CD4-positive, alpha-beta T cell (primary cell): ENCODE measurements at regions not wholly inside any gene's neighbourhood (a gene's known extent, or its start where the extent isn't known, plus 50 kb on each side); places are given as distances from the start of the nearest gene placed in this dataset.
A peak's percentile ranks its signal among the peaks of the same experiment; 100 is the strongest.

Source experiments
- ATAC-seq: fragments of 200-7000 bp; cut with Tn5 transposase; one replicate; pipeline ENCODE4 v1.10.0; 2022; ENCODE audit warnings: mild to moderate bottlenecking; ENCODE audit not compliant: poor library complexity
- CTCF ChIA-PET: fragments of 350-600 bp; sonication (Branson Sonifier 250); formaldehyde crosslinking; loops from one replicate; lab custom pipeline; 2021; ENCODE audit warnings: antibody characterized with exemption, inconsistent platforms; lab: Charles Lee
- POLR2A ChIA-PET: fragments of 350-600 bp; sonication (Branson Sonifier 250); formaldehyde crosslinking; loops from one replicate; lab custom pipeline; 2021; ENCODE audit warnings: antibody characterized with exemption, inconsistent platforms; lab: Charles Lee
- DNase-seq, 14 experiments: peaks; one replicate each; pipeline ENCODE4 v3.0.0-alpha.2; 2013 to 2020; ENCODE audit warnings: mixed read lengths in 2 of 14
- H3K27ac ChIP-seq, 2 donors: one replicate each; pipeline versions ENCODE4 v1.5.1 to v1.7.0; 2013; ENCODE audit warnings: low read length in 2 of 2, low read depth in 1 of 2, mild to moderate bottlenecking in 1 of 2
- H3K27me3 ChIP-seq, 2 experiments: 1 replicate in 1 of 2; 2 replicates in 1 of 2; pipeline versions ENCODE4 v1.6.1 to v1.7.0; 2013; ENCODE audit warnings: low read length in 2 of 2, control low read depth in 1 of 2, mild to moderate bottlenecking in 1 of 2, moderate library complexity in 1 of 2; ENCODE audit not compliant: insufficient read depth in 2 of 2, control insufficient read depth in 1 of 2
- H3K36me3 ChIP-seq: one replicate; pipeline ENCODE4 v1.6.1; 2013; ENCODE audit warnings: low read length, control low read depth; ENCODE audit not compliant: insufficient read depth
- H3K4me1 ChIP-seq: one replicate; pipeline ENCODE4 v1.6.1; 2013; ENCODE audit warnings: low read length, control low read depth; ENCODE audit not compliant: insufficient read depth
- H3K4me3 ChIP-seq: one replicate; pipeline ENCODE4 v1.5.1; 2013; ENCODE audit warnings: mild to moderate bottlenecking, low read length, moderate library complexity
- H3K9me3 ChIP-seq, 2 experiments: 1 replicate in 1 of 2; 2 replicates in 1 of 2; pipeline versions ENCODE4 v1.6.1 to v1.7.0; 2013; ENCODE audit warnings: low read length in 2 of 2, mild to moderate bottlenecking in 2 of 2, control low read depth in 1 of 2, moderate library complexity in 1 of 2; ENCODE audit not compliant: control insufficient read depth in 1 of 2, insufficient read depth in 1 of 2
- H3K27ac Mint-ChIP-seq: one replicate; pipeline ENCODE4 v1.8.0; 2020; ENCODE audit warnings: mixed read lengths
- H3K27me3 Mint-ChIP-seq: one replicate; pipeline ENCODE4 v1.8.0; 2021; ENCODE audit warnings: mixed read lengths
- H3K36me3 Mint-ChIP-seq: one replicate; pipeline ENCODE4 v1.8.0; 2021; ENCODE audit warnings: low read depth, mixed read lengths
- H3K4me1 Mint-ChIP-seq: one replicate; pipeline ENCODE4 v1.8.0; 2021; ENCODE audit warnings: low read depth, mixed read lengths
- H3K4me3 Mint-ChIP-seq: one replicate; pipeline ENCODE4 v1.8.0; 2020; ENCODE audit warnings: mild to moderate bottlenecking, mixed read lengths
- H3K9me3 Mint-ChIP-seq: one replicate; pipeline ENCODE4 v1.8.0; 2020; ENCODE audit warnings: mixed read lengths
- intact Hi-C, 2 experiments: fragments of 100-400 bp; cut with DNase I in 1 of 2; cut with micrococcal nuclease in 1 of 2; formaldehyde crosslinking; loops; one replicate each; pipeline versions ENCODE4 v1.15.1 to v1.9.0; 2023 to 2025; cut with DNase I, micrococcal nuclease
- TF ChIP-seq, protein P1 (sequence below): fragments of 200-600 bp; IDR thresholded peaks from one replicate; pipeline ENCODE4 v1.8.0; 2022; ENCODE audit warnings: antibody characterized with exemption, mild to moderate bottlenecking

DNA sequence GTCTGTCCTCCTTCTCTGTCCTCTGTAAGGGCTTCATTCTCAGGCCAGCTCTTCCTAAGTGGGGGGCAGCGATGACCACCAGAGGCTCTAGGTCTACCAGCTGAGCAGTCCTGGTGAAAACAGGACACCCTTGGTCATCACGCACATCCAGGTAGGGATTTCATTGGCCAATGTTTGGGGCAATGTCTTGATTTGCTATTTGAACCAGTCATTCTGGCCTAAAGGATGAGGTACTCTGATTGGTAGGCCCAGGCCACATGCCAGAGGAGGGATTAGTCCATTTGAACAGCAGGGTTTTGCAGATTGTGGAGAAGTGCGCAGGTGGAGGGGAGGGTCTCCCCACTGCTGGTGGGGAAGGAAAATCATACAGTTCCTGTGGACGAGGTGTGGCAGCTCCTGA, 57.3 kb downstream of the PLXNA1 start:
- DNase-seq (no peak), ATAC-seq (no peak)
- POLR2A ChIA-PET = no interaction called here
- no peaks in the 10 kb centered on the region for H3K27me3 Mint-ChIP-seq
- no peaks in the 10 kb centered on the region for H3K4me1 ChIP-seq
- no peak overlapping the region for H3K4me3 ChIP-seq
- no peak overlapping the region for H3K27ac Mint-ChIP-seq
- intact Hi-C loops = no loop called here
- no peaks in the 10 kb centered on the region for H3K36me3 Mint-ChIP-seq
- no peak overlapping the region for H3K27ac ChIP-seq
- H3K9me3 Mint-ChIP-seq = no peaks in the 10 kb centered on the region
- no peaks in the 10 kb centered on the region for H3K9me3 ChIP-seq
- TF ChIP-seq, protein P1, sequence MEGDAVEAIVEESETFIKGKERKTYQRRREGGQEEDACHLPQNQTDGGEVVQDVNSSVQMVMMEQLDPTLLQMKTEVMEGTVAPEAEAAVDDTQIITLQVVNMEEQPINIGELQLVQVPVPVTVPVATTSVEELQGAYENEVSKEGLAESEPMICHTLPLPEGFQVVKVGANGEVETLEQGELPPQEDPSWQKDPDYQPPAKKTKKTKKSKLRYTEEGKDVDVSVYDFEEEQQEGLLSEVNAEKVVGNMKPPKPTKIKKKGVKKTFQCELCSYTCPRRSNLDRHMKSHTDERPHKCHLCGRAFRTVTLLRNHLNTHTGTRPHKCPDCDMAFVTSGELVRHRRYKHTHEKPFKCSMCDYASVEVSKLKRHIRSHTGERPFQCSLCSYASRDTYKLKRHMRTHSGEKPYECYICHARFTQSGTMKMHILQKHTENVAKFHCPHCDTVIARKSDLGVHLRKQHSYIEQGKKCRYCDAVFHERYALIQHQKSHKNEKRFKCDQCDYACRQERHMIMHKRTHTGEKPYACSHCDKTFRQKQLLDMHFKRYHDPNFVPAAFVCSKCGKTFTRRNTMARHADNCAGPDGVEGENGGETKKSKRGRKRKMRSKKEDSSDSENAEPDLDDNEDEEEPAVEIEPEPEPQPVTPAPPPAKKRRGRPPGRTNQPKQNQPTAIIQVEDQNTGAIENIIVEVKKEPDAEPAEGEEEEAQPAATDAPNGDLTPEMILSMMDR = no peak
- CTCF ChIA-PET = no interaction called here
- H3K4me1 Mint-ChIP-seq = no peaks in the 10 kb centered on the region
- H3K27me3 ChIP-seq = peaks cover 0 to 2% of the 10 kb centered on the region in 2 experiments
- H3K36me3 ChIP-seq = no peaks in the 10 kb centered on the region
- no peak overlapping the region for H3K4me3 Mint-ChIP-seq

DNA sequence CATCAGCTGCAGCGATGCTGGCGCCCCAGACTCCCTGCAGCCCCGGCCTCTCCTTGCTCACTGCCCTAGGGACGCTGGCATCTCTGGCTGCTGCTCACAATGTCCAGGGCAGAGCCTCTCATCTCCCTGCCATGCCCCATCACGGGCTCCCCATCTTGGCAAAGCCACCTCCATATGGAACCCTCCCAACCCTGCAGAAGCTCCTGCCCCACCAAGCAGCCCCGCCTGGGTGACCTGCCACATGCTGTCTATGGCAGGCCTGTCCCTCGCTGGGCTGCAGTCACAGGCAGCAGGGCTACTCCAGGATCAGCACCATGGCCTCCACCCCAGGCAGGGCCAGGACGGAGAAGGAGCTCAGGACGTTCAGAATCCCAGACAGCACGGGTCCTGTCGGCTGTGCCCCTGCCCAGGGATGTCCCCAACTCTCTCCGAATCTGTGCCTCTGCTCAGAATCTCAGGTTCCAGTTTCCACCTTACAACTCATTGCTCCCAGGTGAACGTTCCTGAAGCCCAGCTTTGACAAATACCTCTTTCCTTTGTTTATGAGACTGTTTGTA, 58.4 kb downstream of the PLXNA1 start:
- POLR2A ChIA-PET = no interaction called here
- no peak overlapping the region for H3K4me3 ChIP-seq
- no peak overlapping the region for H3K27ac ChIP-seq
- ATAC-seq (no peak), DNase-seq (peak in 1 of 14 experiments; percentile 26)
- Mint-ChIP-seq H3K9me3 (no peaks in the 10 kb centered on the region), H3K36me3 (no peaks in the 10 kb centered on the region), H3K4me3 (no peak overlapping the region), H3K27ac (no peak overlapping the region), H3K27me3 (no peaks in the 10 kb centered on the region), H3K4me1 (no peaks in the 10 kb centered on the region)
- TF ChIP-seq, protein P1 = no peak
- H3K9me3 ChIP-seq = no peaks in the 10 kb centered on the region
- H3K4me1 ChIP-seq = no peaks in the 10 kb centered on the region
- no peaks in the 10 kb centered on the region for H3K36me3 ChIP-seq
- CTCF ChIA-PET = no interaction called here
- intact Hi-C loops = no loop called here
- H3K27me3 ChIP-seq = peaks cover 0 to 2% of the 10 kb centered on the region in 2 experiments

DNA sequence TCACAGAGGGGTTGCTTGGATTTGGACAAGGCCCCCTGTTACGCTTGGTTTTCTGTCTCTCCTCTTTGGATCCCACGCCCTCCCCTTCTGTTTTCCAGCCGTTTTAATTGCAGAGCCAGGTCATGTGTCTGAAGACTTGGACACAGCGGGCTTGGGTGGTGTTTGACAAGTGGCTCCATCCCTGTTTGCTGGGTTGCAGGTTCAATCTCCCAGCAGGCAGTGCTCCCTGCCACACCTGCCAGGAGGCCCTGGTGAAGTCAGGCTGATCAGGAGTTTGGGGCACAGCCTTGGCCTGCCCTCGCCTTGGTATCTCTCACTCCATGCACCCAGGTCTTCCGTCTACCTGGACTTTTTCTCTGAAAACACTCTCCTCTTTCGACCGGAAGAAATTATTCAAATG, 59.0 kb downstream of the PLXNA1 start:
- no peak for DNase-seq

More for the DNA sequence above, 59.0 kb downstream of the PLXNA1 start:
- Histone ChIP-seq H3K27me3 (peaks cover 0 to 2% of the 10 kb centered on the region in 2 experiments), H3K4me1 (no peaks in the 10 kb centered on the region), H3K4me3 (no peak overlapping the region), H3K36me3 (no peaks in the 10 kb centered on the region), H3K27ac (no peak overlapping the region), H3K9me3 (no peaks in the 10 kb centered on the region)
- TF ChIP-seq, protein P1 = no peak
- Mint-ChIP-seq H3K4me1 (no peaks in the 10 kb centered on the region), H3K9me3 (no peaks in the 10 kb centered on the region), H3K36me3 (no peaks in the 10 kb centered on the region), H3K4me3 (no peak overlapping the region), H3K27ac (no peak overlapping the region), H3K27me3 (no peaks in the 10 kb centered on the region)
- POLR2A ChIA-PET = no interaction called here
- no peak for ATAC-seq
- CTCF ChIA-PET = no interaction called here
- intact Hi-C loops = no loop called here
